ENCODE measurements at regions not wholly inside any gene's neighbourhood (a gene's known extent, or its start where the extent isn't known, plus 50 kb on each side); places are given as distances from the start of the nearest gene placed in this dataset.

GRCh38 chr16:51812945-51813344, 661.9 kb upstream of the SALL1 start:
- H3K27me3 ChIP-seq = no peaks in the 10 kb centered on the region
- DNase-seq = no peak
- intact Hi-C loops (cut with DNase I; ENCODE audit: low total_unique reads) = no loop called here
- no peak overlapping the region for H3K27ac ChIP-seq
- 76 to 89% methylated on average over 2 of the region's 2 CpGs for WGBS, 2 donors (ENCODE audit: low coverage in 1 of 2)
- H3K4me1 ChIP-seq = no peaks in the 10 kb centered on the region
- TF ChIP-seq EP300 (IDR thresholded peaks at IDR 0.05; ENCODE audit: low read depth) = no peak
- no peak for TF ChIP-seq POLR2AphosphoS5 (IDR thresholded peaks at IDR 0.05)
- TF ChIP-seq CTCF (IDR thresholded peaks at IDR 0.05) = no peak
- no peak for TF ChIP-seq POLR2A (IDR thresholded peaks at IDR 0.05)
- no peaks in the 10 kb centered on the region for H3K36me3 ChIP-seq
- no peaks in the 10 kb centered on the region for H3K9me3 ChIP-seq
- in situ Hi-C loops (cut with MboI; ENCODE audit: low pct_ligation_motif_present in 1 of 4, low pct_unique_long_range_greater_than_20kb in 1 of 4, low sequenced_read_pairs in 3 of 4) = no loop called here
- no peak overlapping the region for H3K4me3 ChIP-seq

DNA sequence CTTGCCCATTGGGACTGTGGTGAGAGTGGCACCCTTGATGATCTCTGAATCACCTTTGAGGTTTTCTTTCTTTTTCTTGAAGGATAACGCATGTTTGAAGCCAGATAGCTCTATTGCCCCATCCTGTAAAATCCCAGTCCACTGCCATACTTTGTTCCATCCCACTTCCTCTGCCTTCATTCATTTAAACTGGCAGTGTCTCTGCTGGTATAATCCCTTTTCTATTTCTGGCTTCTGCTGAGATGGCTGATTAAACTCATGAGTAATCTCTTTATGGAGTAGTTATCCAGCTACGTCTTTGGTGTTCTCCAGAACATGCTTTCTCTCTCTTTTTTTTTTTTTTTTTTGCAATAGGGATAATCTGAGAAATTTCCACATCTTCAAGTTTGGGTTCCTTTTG, 656.5 kb upstream of the SALL1 start:
- H3K9me3 ChIP-seq = no peaks in the 10 kb centered on the region
- 71 to 72% methylated on average over 2 of the region's 2 CpGs for WGBS, 2 donors (ENCODE audit: low coverage in 1 of 2)
- H3K27ac ChIP-seq = no peak overlapping the region
- in situ Hi-C loops (cut with MboI; ENCODE audit: low pct_ligation_motif_present in 1 of 4, low pct_unique_long_range_greater_than_20kb in 1 of 4, low sequenced_read_pairs in 3 of 4) = no loop called here
- H3K4me3 ChIP-seq = no peak overlapping the region
- no peak for TF ChIP-seq POLR2AphosphoS5 (IDR thresholded peaks at IDR 0.05)
- TF ChIP-seq EP300 (IDR thresholded peaks at IDR 0.05; ENCODE audit: low read depth) = no peak
- no peak for TF ChIP-seq POLR2A (IDR thresholded peaks at IDR 0.05)
- TF ChIP-seq CTCF (IDR thresholded peaks at IDR 0.05) = no peak
- DNase-seq = no peak
- H3K27me3 ChIP-seq = no peaks in the 10 kb centered on the region
- H3K4me1 ChIP-seq = no peaks in the 10 kb centered on the region
- intact Hi-C loops (cut with DNase I; ENCODE audit: low total_unique reads) = no loop called here
- no peaks in the 10 kb centered on the region for H3K36me3 ChIP-seq

GRCh38 chr16:51801635-51802034, 650.6 kb upstream of the SALL1 start:
- Histone ChIP-seq H3K4me3 (no peak overlapping the region), H3K4me1 (no peaks in the 10 kb centered on the region), H3K9me3 (no peaks in the 10 kb centered on the region), H3K27me3 (no peaks in the 10 kb centered on the region), H3K27ac (no peak overlapping the region), H3K36me3 (no peaks in the 10 kb centered on the region)
- no peak for DNase-seq
- intact Hi-C loops (cut with DNase I; ENCODE audit: low total_unique reads) (no loop called here), in situ Hi-C loops (cut with MboI; ENCODE audit: low pct_ligation_motif_present in 1 of 4, low pct_unique_long_range_greater_than_20kb in 1 of 4, low sequenced_read_pairs in 3 of 4) (no loop called here)
- TF ChIP-seq CTCF (IDR thresholded peaks at IDR 0.05) (no peak), EP300 (IDR thresholded peaks at IDR 0.05; ENCODE audit: low read depth) (no peak)

DNA sequence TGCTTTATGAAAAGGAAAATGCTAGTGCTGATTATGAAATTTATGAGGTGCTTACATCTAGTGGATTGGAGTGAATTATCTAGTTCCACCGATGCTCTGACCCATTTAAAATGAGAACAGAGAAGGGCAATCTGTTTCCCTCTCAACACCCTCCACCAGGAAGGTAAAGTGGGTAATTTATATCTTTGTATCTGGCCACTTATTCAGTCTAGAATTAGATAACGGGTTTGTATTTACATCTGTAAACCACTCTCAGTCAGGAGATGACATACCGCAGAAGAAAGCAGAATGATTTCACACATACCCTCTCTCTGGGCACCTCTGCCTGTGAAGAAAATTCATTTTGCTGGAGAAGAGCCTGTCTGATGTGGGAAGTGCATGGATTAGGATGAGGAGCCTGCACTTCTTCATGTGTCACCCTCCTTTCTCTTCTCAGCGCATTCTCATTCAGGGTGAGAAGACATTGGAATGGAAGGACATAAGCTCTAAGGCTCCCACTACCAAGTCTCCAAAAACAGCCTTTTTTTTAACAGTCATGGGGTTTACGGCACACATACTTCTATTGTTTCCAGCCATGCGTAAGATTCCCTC, 646.7 kb upstream of the SALL1 start:
- no peaks in the 10 kb centered on the region for H3K27me3 ChIP-seq
- intact Hi-C loops (cut with DNase I; ENCODE audit: low total_unique reads) = no loop called here
- H3K4me1 ChIP-seq = no peaks in the 10 kb centered on the region
- no peak overlapping the region for H3K4me3 ChIP-seq
- no peaks in the 10 kb centered on the region for H3K9me3 ChIP-seq
- TF ChIP-seq EP300 (IDR thresholded peaks at IDR 0.05; ENCODE audit: low read depth) (no peak), POLR2A (IDR thresholded peaks at IDR 0.05) (no peak), CTCF (IDR thresholded peaks at IDR 0.05) (no peak), POLR2AphosphoS5 (IDR thresholded peaks at IDR 0.05) (no peak)
- DNase-seq = no peak
- in situ Hi-C loops (cut with MboI; ENCODE audit: low pct_ligation_motif_present in 1 of 4, low pct_unique_long_range_greater_than_20kb in 1 of 4, low sequenced_read_pairs in 3 of 4) = no loop called here
- no peak overlapping the region for H3K27ac ChIP-seq
- H3K36me3 ChIP-seq = no peaks in the 10 kb centered on the region
- 68 to 74% methylated on average over 6 of the region's 6 CpGs for WGBS, 2 donors (ENCODE audit: low coverage in 1 of 2)

All from transverse colon (tissue), 4 donors.